ENCODE measurements at regions not wholly inside any gene's neighbourhood (a gene's known extent, or its start where the extent isn't known, plus 50 kb on each side); places are given as distances from the start of the nearest gene placed in this dataset.

DNA sequence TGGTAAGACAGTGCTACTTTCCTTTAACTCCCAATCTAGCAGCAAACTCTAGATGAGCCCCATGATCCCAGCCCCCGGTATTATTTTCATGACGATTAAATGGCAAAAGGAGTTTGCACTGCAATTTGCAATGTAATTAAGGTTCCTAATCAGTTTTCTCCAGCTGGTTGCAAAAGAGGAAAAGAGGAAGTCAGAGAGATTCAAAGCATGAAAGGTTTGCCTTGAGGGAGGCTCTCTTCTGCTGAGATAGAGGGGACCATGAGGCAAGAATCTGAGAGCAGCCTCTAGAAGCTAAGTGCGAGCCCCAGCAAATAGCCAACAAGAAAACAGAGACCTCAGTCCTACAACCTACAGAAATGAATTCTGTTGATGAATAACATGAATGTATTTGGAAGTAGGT is 527.1 kb downstream of the UQCRFS1 start:
- TF ChIP-seq, protein P1, sequence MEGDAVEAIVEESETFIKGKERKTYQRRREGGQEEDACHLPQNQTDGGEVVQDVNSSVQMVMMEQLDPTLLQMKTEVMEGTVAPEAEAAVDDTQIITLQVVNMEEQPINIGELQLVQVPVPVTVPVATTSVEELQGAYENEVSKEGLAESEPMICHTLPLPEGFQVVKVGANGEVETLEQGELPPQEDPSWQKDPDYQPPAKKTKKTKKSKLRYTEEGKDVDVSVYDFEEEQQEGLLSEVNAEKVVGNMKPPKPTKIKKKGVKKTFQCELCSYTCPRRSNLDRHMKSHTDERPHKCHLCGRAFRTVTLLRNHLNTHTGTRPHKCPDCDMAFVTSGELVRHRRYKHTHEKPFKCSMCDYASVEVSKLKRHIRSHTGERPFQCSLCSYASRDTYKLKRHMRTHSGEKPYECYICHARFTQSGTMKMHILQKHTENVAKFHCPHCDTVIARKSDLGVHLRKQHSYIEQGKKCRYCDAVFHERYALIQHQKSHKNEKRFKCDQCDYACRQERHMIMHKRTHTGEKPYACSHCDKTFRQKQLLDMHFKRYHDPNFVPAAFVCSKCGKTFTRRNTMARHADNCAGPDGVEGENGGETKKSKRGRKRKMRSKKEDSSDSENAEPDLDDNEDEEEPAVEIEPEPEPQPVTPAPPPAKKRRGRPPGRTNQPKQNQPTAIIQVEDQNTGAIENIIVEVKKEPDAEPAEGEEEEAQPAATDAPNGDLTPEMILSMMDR (IDR thresholded peaks at IDR 0.05) = no peak

DNA sequence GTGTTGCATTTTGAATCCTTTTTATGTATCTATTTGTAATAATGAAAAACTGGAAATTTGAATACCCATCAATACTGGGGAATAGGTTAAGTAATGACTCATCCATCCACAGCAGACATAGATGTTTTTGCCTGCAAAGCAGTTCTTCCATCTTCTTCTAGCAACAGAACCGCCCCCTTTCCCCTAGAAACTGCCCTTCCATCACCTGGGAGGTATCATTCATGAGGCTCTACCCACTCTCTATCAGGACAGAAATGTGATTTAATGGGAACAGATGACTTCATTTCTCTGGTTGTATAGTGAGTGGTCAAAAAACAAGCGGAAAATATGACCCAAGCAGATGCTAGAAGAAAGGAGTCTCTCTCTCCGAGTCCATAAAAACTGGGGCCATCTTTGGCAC is 532.8 kb downstream of the UQCRFS1 start:
- TF ChIP-seq, protein P1 (IDR thresholded peaks at IDR 0.05) = no peak

DNA sequence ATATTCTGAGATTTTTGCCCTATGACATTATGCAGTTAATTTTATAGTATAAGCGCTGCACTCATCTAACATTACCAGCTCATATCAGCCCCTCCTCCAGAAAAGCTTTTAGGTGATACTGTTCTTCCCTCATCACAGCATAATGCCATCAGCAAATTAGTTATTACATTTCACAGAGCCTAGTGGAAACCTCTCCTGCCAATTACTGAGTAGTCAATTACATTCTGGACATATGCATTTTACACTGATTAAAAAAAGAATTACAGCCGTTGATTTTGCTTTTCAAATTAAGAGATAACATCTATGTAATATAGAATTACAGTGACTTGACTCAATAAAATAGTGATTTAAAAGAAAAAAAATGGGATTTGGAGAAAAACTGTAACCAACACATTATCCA is 542.1 kb downstream of the UQCRFS1 start:
- TF ChIP-seq, protein P1 (IDR thresholded peaks at IDR 0.05) = no peak

DNA sequence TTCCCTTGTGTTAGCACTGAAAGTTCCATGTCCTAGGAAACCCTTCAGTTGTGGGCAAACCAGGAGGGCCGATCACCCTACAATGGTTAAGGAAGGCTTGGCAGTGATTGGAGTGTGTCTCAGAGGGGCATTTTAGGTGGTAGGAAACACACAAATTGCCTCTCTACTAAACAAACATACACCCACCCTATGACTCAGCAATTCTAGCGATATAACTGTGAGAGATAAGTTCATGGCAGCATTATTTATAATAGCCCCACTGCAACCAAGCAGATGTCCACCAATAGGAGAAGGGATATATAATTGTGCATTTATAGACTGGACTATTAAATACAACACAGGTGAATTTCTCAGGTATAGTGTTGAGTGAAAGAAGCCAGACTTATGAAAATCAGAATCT is 543.1 kb downstream of the UQCRFS1 start:
- TF ChIP-seq, protein P1 (IDR thresholded peaks at IDR 0.05) = no peak

DNA sequence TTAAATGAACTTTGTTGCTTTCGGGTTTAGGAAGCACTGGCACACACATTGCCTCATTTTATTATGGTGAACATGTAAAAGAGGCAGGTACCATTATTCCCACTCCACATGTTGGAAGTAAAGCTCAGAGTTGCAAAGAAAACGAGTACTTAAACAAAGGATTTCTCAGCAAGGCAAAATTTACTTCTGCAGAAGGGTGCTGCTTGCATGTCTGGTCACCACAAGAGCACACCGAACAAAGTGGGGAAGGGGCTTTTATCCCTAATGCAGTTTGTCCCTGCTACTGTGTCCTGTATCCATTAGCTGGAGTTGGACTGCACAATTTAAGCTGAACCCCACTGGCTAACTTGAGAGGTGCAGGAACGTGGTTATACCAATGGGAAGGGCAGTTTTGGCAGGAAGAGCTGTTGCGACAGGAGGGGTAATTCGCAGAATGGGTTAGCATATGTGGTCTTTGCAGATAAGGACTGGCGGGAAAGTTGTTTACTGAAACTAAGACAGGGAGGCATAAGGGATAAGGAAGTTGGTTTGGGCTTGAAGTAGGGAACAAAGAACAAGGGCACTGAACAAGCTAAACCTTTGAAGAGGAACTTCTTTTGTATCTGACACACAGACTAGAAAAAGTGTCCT is 545.5 kb downstream of the UQCRFS1 start:
- TF ChIP-seq, protein P1 (IDR thresholded peaks at IDR 0.05) = no peak

DNA sequence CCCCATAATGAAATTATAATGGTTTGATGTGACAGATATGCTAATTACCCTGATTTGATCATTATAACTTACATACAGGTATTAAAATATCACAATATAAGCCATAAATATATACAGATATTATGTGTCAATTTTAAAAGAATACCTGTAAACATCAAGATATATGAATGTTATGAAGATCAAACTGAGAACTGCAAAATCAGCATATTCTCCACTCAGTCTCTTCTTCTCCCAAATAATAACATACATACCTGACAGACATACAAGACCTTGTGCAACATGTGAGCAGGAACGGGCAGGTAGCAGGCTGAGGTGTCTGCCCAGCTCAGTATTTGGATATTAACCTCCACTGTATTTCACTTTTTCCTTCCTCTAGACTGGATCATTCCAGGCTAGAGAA is 547.2 kb downstream of the UQCRFS1 start:
- TF ChIP-seq, protein P1 (IDR thresholded peaks at IDR 0.05) = no peak

DNA sequence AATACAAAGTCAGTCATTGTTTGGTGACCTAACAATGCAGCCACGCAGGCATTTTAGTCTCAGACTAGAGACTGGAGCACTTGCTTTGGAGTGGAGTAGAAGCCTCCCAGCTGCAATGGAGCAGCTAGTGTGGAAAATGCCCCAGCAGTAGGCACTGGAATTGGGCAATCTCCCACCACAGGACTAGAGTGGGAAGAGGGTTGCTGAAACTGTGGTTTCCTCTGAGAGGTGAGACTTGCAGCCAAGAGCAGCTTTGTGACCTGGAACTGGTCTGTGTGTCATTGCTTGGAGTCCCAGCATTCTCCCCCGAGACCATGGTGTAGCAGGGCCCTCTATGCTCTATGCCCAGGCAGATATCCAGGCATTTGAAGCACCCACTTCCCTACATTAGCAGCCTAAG is 556.3 kb downstream of the UQCRFS1 start:
- TF ChIP-seq, protein P1 (IDR thresholded peaks at IDR 0.05) = no peak

DNA sequence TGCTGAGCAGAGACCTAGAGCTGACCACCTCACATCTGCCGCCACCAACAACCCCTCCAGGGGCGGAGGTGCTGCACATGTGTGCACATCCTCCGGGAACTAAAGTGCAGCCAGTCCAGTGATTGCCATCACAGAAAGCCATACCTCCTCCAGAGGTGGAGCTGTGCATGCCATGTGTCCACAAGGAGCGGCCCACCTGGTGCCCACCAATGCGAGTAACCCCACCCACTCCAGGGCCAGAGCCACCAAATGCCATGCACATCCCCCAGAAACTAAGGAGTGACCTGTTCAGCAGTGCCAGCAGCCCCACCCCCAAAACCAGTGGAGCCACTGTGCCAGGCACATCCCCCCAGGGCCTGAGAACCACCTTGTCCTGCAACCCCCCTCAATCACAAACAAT is 557.9 kb downstream of the UQCRFS1 start:
- TF ChIP-seq, protein P1 (IDR thresholded peaks at IDR 0.05) = no peak

All from LNCAP (cell line).